GM12878 (cell line): ENCODE measurements at regions not wholly inside any gene's neighbourhood (a gene's known extent, or its start where the extent isn't known, plus 50 kb on each side); places are given as distances from the start of the nearest gene placed in this dataset.
A peak's percentile ranks its signal among the peaks of the same experiment; 100 is the strongest.

Source experiments
- ASH2L ChIP-seq: fragments of 300-600, 200-600 bp; sonication (generic); IDR thresholded peaks from 2 replicates; pipeline ENCODE4 v1.6.1; 2017; ENCODE audit warnings: low read depth, mild to moderate bottlenecking, borderline replicate concordance
- BMI1 ChIP-seq: fragments of 450-650 bp; IDR thresholded peaks from 2 replicates; pipeline ENCODE4 v1.6.1; 2016; ENCODE audit warnings: mild to moderate bottlenecking, moderate library complexity, borderline replicate concordance
- CREM ChIP-seq: IDR thresholded peaks from 2 replicates; pipeline ENCODE4 v1.6.1; 2014; ENCODE audit warnings: antibody characterized with exemption, low read depth
- ETV6 ChIP-seq, 2 experiments: fragments of 450-650 bp in 1 of 2; IDR thresholded peaks in 1 of 2; conservative IDR thresholded peaks in 1 of 2; 2 replicates each; pipeline ENCODE4 v1.6.1; 2014; ENCODE audit warnings: antibody characterized with exemption in 1 of 2, borderline replicate concordance in 1 of 2, low read depth in 1 of 2, mild to moderate bottlenecking in 1 of 2, moderate library complexity in 1 of 2
- GABPA ChIP-seq: IDR thresholded peaks from 2 replicates; pipeline ENCODE4 v1.6.1; 2014; ENCODE audit warnings: antibody characterized with exemption, low read depth, mild to moderate bottlenecking, inconsistent platforms
- LARP7 ChIP-seq: fragments of 450-650 bp; IDR thresholded peaks from 2 replicates; pipeline ENCODE4 v1.6.1; 2017; ENCODE audit warnings: mild to moderate bottlenecking
- NBN ChIP-seq: fragments of 450-650 bp; IDR thresholded peaks from 2 replicates; pipeline ENCODE4 v1.6.1; 2016
- NFYA ChIP-seq: IDR thresholded peaks from 2 replicates; pipeline ENCODE4 v1.6.1; 2011; ENCODE audit warnings: low read depth, mild to moderate bottlenecking, low read length, improper control_type of control experiment, borderline replicate concordance
- NR2C2 ChIP-seq: IDR thresholded peaks from 2 replicates; pipeline ENCODE4 v1.6.1; 2011; ENCODE audit warnings: borderline replicate concordance, low read depth; ENCODE audit not compliant: control insufficient read depth, insufficient read length
- PAX5 ChIP-seq: IDR thresholded peaks from 2 replicates; pipeline ENCODE4 v1.6.1; 2011; ENCODE audit warnings: low read depth, low read length, borderline replicate concordance
- PML ChIP-seq: IDR thresholded peaks from 2 replicates; pipeline ENCODE4 v1.6.1; 2012; ENCODE audit warnings: low read length, inconsistent platforms
- PRDM15 ChIP-seq: fragments of 450-650 bp; formaldehyde crosslinking; IDR thresholded peaks from 2 replicates; pipeline ENCODE4 v1.4.0; 2020; ENCODE audit warnings: mild to moderate bottlenecking, moderate library complexity
- RAD51 ChIP-seq: fragments of 450-650 bp; IDR thresholded peaks from 2 replicates; pipeline ENCODE4 v1.6.1; 2016; ENCODE audit warnings: moderate library complexity, mild to moderate bottlenecking, inconsistent platforms
- RB1 ChIP-seq: fragments of 450-650 bp; formaldehyde crosslinking; IDR thresholded peaks from 2 replicates; pipeline ENCODE4 v1.6.1; 2017; ENCODE audit warnings: mild to moderate bottlenecking, borderline replicate concordance
- SIN3A ChIP-seq: IDR thresholded peaks from 2 replicates; pipeline ENCODE4 v1.6.1; 2012; ENCODE audit warnings: low read depth, low read length, improper control_type of control experiment
- SUZ12 ChIP-seq: fragments of 200-600 bp; sonication (generic); IDR thresholded peaks from one replicate; pipeline ENCODE4 v1.6.1; 2018; ENCODE audit warnings: antibody characterized with exemption, mild to moderate bottlenecking; ENCODE audit not compliant: unreplicated experiment
- TAF1 ChIP-seq: IDR thresholded peaks from 2 replicates; pipeline ENCODE4 v1.6.1; 2011; ENCODE audit warnings: mild to moderate bottlenecking, low read depth, low read length, borderline replicate concordance
- ZNF207 ChIP-seq: fragments of 450-650 bp; IDR thresholded peaks from 2 replicates; pipeline ENCODE4 v1.6.1; 2014; ENCODE audit warnings: antibody characterized with exemption, mild to moderate bottlenecking, borderline replicate concordance
- ZSCAN29 ChIP-seq: fragments of 450-650 bp; IDR thresholded peaks from 2 replicates; pipeline ENCODE4 v1.6.1; 2017; ENCODE audit warnings: mild to moderate bottlenecking, moderate library complexity
- ZZZ3 ChIP-seq: IDR thresholded peaks from 2 replicates; pipeline ENCODE4 v1.6.1; 2011; ENCODE audit warnings: low read depth; ENCODE audit not compliant: control insufficient read depth, insufficient read length
- TF ChIP-seq, protein P1 (sequence below): fragments of 150-350 bp; IDR thresholded peaks from 2 replicates; pipeline ENCODE4 v1.6.1; 2014; ENCODE audit warnings: mild to moderate bottlenecking, low read depth, low read length
- TF ChIP-seq, protein P2 (sequence below): fragments of 450-650 bp; IDR thresholded peaks from 2 replicates; pipeline ENCODE4 v1.6.1; 2017; ENCODE audit warnings: mild to moderate bottlenecking, low read depth, inconsistent platforms; ENCODE audit not compliant: poor library complexity, severe bottlenecking
- TF ChIP-seq, protein P3 (sequence below): fragments of 450-650 bp; IDR thresholded peaks from 2 replicates; pipeline ENCODE4 v1.6.1; 2017; ENCODE audit warnings: borderline replicate concordance

GRCh38 chr1:235022981-235023710, 105.5 kb downstream of the TOMM20 start (continued):
- TF ChIP-seq ZSCAN29 (no peak), NR2C2 (no peak), TAF1 (no peak), SUZ12 (no peak), ETV6 (conservative IDR thresholded peaks at IDR 0.05 in 1 of 2, IDR thresholded peaks at IDR 0.05 in 1 of 2; ENCODE audit: borderline replicate concordance in 1 of 2, low read depth in 1 of 2) (peak in 1 of 2 experiments; percentile 87; a peak in 2 of 4 replicates), RB1 (no peak), PAX5 (no peak), PRDM15 (CRISPR knock-in tag) (0 out of 2 replicates have a peak, but pooled peaks have one; percentile 26), LARP7 (no peak), RAD51 (no peak), NFYA (no peak), ZNF207 (no peak), BMI1 (no peak), PML (no peak), GABPA (no peak), CREM (peak; percentile 80), NBN (0 out of 2 replicates have a peak, but pooled peaks have one; percentile 24), ZZZ3 (no peak), SIN3A (no peak), ASH2L (no peak)
- TF ChIP-seq, protein P1, sequence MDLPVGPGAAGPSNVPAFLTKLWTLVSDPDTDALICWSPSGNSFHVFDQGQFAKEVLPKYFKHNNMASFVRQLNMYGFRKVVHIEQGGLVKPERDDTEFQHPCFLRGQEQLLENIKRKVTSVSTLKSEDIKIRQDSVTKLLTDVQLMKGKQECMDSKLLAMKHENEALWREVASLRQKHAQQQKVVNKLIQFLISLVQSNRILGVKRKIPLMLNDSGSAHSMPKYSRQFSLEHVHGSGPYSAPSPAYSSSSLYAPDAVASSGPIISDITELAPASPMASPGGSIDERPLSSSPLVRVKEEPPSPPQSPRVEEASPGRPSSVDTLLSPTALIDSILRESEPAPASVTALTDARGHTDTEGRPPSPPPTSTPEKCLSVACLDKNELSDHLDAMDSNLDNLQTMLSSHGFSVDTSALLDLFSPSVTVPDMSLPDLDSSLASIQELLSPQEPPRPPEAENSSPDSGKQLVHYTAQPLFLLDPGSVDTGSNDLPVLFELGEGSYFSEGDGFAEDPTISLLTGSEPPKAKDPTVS: no peak
- TF ChIP-seq, protein P2, sequence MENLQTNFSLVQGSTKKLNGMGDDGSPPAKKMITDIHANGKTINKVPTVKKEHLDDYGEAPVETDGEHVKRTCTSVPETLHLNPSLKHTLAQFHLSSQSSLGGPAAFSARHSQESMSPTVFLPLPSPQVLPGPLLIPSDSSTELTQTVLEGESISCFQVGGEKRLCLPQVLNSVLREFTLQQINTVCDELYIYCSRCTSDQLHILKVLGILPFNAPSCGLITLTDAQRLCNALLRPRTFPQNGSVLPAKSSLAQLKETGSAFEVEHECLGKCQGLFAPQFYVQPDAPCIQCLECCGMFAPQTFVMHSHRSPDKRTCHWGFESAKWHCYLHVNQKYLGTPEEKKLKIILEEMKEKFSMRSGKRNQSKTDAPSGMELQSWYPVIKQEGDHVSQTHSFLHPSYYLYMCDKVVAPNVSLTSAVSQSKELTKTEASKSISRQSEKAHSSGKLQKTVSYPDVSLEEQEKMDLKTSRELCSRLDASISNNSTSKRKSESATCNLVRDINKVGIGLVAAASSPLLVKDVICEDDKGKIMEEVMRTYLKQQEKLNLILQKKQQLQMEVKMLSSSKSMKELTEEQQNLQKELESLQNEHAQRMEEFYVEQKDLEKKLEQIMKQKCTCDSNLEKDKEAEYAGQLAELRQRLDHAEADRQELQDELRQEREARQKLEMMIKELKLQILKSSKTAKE: peak; percentile 76
- TF ChIP-seq, protein P3, sequence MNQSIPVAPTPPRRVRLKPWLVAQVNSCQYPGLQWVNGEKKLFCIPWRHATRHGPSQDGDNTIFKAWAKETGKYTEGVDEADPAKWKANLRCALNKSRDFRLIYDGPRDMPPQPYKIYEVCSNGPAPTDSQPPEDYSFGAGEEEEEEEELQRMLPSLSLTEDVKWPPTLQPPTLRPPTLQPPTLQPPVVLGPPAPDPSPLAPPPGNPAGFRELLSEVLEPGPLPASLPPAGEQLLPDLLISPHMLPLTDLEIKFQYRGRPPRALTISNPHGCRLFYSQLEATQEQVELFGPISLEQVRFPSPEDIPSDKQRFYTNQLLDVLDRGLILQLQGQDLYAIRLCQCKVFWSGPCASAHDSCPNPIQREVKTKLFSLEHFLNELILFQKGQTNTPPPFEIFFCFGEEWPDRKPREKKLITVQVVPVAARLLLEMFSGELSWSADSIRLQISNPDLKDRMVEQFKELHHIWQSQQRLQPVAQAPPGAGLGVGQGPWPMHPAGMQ: no peak
